ENCODE measurements at regions not wholly inside any gene's neighbourhood (a gene's known extent, or its start where the extent isn't known, plus 50 kb on each side); places are given as distances from the start of the nearest gene placed in this dataset.

- Histone ChIP-seq H3K27me3 (replicated peaks in 1 of 4; ENCODE audit: control extremely low read depth in 1 of 4, control insufficient read depth in 3 of 4, insufficient read depth in 4 of 4, low read length in 3 of 4) (peaks cover 0 to 14% (median 10%) of the 10 kb centered on the region in 4 experiments), H3K27ac (ENCODE audit: low read length in 2 of 2) (no peak overlapping the region), H3K9ac (ENCODE audit: low read length) (no peak overlapping the region), H3K4me1 (ENCODE audit: control insufficient read depth in 2 of 2, insufficient read depth in 2 of 2, low read length in 2 of 2) (no peaks in the 10 kb centered on the region), H3K9me3 (ENCODE audit: control extremely low read depth in 1 of 3, control insufficient read depth in 2 of 3, insufficient read depth in 1 of 3, low read length in 2 of 3) (no peaks in the 10 kb centered on the region), H3K4me3 (ENCODE audit: control extremely low read depth in 1 of 5, extremely low read depth in 1 of 5, insufficient read depth in 1 of 5, low read depth in 2 of 5, low read length in 4 of 5) (no peak overlapping the region), H3K79me2 (ENCODE audit: control insufficient read depth, insufficient read depth, low read length) (no peaks in the 10 kb centered on the region), H3K36me3 (replicated peaks in 1 of 2; ENCODE audit: control extremely low read depth in 1 of 2, control insufficient read depth in 1 of 2, extremely low read depth in 1 of 2, insufficient read depth in 2 of 2, low read length in 1 of 2) (no peaks in the 10 kb centered on the region), H4K20me1 (ENCODE audit: control insufficient read depth, insufficient read depth, low read length, poor library complexity, severe bottlenecking) (no peaks in the 10 kb centered on the region), H3K4me2 (replicated peaks; ENCODE audit: low read depth, low read length, poor library complexity, severe bottlenecking) (no peak overlapping the region), H2AFZ (ENCODE audit: insufficient read depth, low read depth, low read length, poor library complexity, severe bottlenecking) (no peak overlapping the region)
- Mint-ChIP-seq H3K27me3 (peaks cover 30% of the 10 kb centered on the region), H3K4me1 (no peaks in the 10 kb centered on the region), H3K4me3 (no peak overlapping the region), H3K27ac (no peak overlapping the region), H3K9me3 (ENCODE audit: insufficient read depth) (peaks cover 3% of the 10 kb centered on the region)
- DNase-seq (no peak), ATAC-seq (ENCODE audit: low read depth) (no peak)
- no CpG with 5 or more reads among the region's 4 CpGs for WGBS (ENCODE audit: insufficient coverage)
- ChIA-PET POLR2A (no interaction called here), CTCF (no interaction called here)
- no peak for TF ChIP-seq EZH2 (IDR thresholded peaks at IDR 0.05; ENCODE audit: borderline replicate concordance, insufficient read depth, low read depth, low read length, poor library complexity, severe bottlenecking)
- TF ChIP-seq CTCF (IDR thresholded peaks at IDR 0.05), result no peak
- intact Hi-C loops (cut with micrococcal nuclease), result no loop called here
Observed at GRCh38 chr21:41100826-41101550, 67.0 kb upstream of the BACE2 start.

- TF ChIP-seq EZH2 (IDR thresholded peaks at IDR 0.05; ENCODE audit: borderline replicate concordance, insufficient read depth, low read depth, low read length, poor library complexity, severe bottlenecking), result no peak
- no peak for TF ChIP-seq CTCF (IDR thresholded peaks at IDR 0.05)
Observed at GRCh38 chr21:41102281-41102680, 65.7 kb upstream of the BACE2 start.

More at GRCh38 chr21:41102281-41102680, 65.7 kb upstream of the BACE2 start:
- POLR2A ChIA-PET, result no interaction called here
- ATAC-seq (ENCODE audit: low read depth) (no peak), DNase-seq (no peak)
- Histone ChIP-seq H3K27me3 (replicated peaks in 1 of 4; ENCODE audit: control extremely low read depth in 1 of 4, control insufficient read depth in 3 of 4, insufficient read depth in 4 of 4, low read length in 3 of 4) (peaks cover 0 to 14% (median 5%) of the 10 kb centered on the region in 4 experiments), H3K4me2 (replicated peaks; ENCODE audit: low read depth, low read length, poor library complexity, severe bottlenecking) (no peak overlapping the region), H3K4me3 (ENCODE audit: control extremely low read depth in 1 of 5, extremely low read depth in 1 of 5, insufficient read depth in 1 of 5, low read depth in 2 of 5, low read length in 4 of 5) (no peak overlapping the region), H3K27ac (ENCODE audit: low read length in 2 of 2) (no peak overlapping the region), H3K9ac (ENCODE audit: low read length) (no peak overlapping the region), H3K9me3 (ENCODE audit: control extremely low read depth in 1 of 3, control insufficient read depth in 2 of 3, insufficient read depth in 1 of 3, low read length in 2 of 3) (no peaks in the 10 kb centered on the region), H3K79me2 (ENCODE audit: control insufficient read depth, insufficient read depth, low read length) (no peaks in the 10 kb centered on the region), H4K20me1 (ENCODE audit: control insufficient read depth, insufficient read depth, low read length, poor library complexity, severe bottlenecking) (no peaks in the 10 kb centered on the region), H3K36me3 (replicated peaks in 1 of 2; ENCODE audit: control extremely low read depth in 1 of 2, control insufficient read depth in 1 of 2, extremely low read depth in 1 of 2, insufficient read depth in 2 of 2, low read length in 1 of 2) (no peaks in the 10 kb centered on the region), H2AFZ (ENCODE audit: insufficient read depth, low read depth, low read length, poor library complexity, severe bottlenecking) (no peak overlapping the region), H3K4me1 (ENCODE audit: control insufficient read depth in 2 of 2, insufficient read depth in 2 of 2, low read length in 2 of 2) (no peaks in the 10 kb centered on the region)
- peaks cover 25% of the 10 kb centered on the region for H3K27me3 Mint-ChIP-seq
- H3K9me3 Mint-ChIP-seq (ENCODE audit: insufficient read depth), result peaks cover 3% of the 10 kb centered on the region
- intact Hi-C loops (cut with micrococcal nuclease), result no loop called here
- CTCF ChIA-PET, result no interaction called here
- 32% methylated on average over 6 of the region's 6 CpGs for WGBS (ENCODE audit: insufficient coverage)
- no peak overlapping the region for H3K4me3 Mint-ChIP-seq
- H3K4me1 Mint-ChIP-seq, result no peaks in the 10 kb centered on the region
- no peak overlapping the region for H3K27ac Mint-ChIP-seq
